HL-60 (cell line): ENCODE measurements at regions not wholly inside any gene's neighbourhood (a gene's known extent, or its start where the extent isn't known, plus 50 kb on each side); places are given as distances from the start of the nearest gene placed in this dataset.

Experiments used
- GABPA ChIP-seq: IDR thresholded peaks from 2 replicates; pipeline ENCODE4 v1.6.1; 2012; ENCODE audit warnings: low read depth
- POLR2AphosphoS5 ChIP-seq: IDR thresholded peaks from 2 replicates; pipeline ENCODE4 v1.6.1; 2012; ENCODE audit warnings: low read depth
- SPI1 ChIP-seq: IDR thresholded peaks from 2 replicates; pipeline ENCODE4 v1.6.1; 2012; ENCODE audit warnings: low read depth, mild to moderate bottlenecking, borderline replicate concordance
- TF ChIP-seq, protein P1 (sequence below): IDR thresholded peaks from one replicate; pipeline ENCODE4 v1.5.1; 2011; ENCODE audit warnings: low read length, control low read depth, inconsistent platforms; ENCODE audit not compliant: insufficient read depth
- TF ChIP-seq, protein P2 (sequence below): IDR thresholded peaks from 2 replicates; pipeline ENCODE4 v1.6.1; 2012; ENCODE audit warnings: low read depth; ENCODE audit not compliant: insufficient replicate concordance

DNA sequence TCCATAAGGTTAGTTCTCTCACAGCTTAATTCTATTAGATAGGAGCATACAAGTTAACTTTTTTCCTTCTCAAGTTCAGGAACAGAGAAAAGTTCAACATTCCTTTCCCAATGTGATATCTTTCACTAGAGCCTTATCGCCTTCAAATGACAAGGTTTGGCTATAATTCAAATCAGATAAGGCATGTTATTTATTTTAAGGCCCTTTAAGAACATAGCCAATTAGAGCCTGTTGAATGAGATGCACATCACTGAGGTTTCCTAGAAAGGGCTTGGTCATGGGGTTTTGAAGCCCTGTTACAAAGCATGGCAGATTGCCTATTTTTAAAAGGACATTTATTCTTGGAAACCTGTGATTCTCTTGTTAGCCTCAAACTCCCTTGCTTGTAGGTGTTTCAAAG, 123.4 kb downstream of the BASP1 start:
- TF ChIP-seq, protein P1, sequence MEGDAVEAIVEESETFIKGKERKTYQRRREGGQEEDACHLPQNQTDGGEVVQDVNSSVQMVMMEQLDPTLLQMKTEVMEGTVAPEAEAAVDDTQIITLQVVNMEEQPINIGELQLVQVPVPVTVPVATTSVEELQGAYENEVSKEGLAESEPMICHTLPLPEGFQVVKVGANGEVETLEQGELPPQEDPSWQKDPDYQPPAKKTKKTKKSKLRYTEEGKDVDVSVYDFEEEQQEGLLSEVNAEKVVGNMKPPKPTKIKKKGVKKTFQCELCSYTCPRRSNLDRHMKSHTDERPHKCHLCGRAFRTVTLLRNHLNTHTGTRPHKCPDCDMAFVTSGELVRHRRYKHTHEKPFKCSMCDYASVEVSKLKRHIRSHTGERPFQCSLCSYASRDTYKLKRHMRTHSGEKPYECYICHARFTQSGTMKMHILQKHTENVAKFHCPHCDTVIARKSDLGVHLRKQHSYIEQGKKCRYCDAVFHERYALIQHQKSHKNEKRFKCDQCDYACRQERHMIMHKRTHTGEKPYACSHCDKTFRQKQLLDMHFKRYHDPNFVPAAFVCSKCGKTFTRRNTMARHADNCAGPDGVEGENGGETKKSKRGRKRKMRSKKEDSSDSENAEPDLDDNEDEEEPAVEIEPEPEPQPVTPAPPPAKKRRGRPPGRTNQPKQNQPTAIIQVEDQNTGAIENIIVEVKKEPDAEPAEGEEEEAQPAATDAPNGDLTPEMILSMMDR = no peak
- TF ChIP-seq GABPA = no peak
- no peak for TF ChIP-seq POLR2AphosphoS5
- TF ChIP-seq, protein P2, sequence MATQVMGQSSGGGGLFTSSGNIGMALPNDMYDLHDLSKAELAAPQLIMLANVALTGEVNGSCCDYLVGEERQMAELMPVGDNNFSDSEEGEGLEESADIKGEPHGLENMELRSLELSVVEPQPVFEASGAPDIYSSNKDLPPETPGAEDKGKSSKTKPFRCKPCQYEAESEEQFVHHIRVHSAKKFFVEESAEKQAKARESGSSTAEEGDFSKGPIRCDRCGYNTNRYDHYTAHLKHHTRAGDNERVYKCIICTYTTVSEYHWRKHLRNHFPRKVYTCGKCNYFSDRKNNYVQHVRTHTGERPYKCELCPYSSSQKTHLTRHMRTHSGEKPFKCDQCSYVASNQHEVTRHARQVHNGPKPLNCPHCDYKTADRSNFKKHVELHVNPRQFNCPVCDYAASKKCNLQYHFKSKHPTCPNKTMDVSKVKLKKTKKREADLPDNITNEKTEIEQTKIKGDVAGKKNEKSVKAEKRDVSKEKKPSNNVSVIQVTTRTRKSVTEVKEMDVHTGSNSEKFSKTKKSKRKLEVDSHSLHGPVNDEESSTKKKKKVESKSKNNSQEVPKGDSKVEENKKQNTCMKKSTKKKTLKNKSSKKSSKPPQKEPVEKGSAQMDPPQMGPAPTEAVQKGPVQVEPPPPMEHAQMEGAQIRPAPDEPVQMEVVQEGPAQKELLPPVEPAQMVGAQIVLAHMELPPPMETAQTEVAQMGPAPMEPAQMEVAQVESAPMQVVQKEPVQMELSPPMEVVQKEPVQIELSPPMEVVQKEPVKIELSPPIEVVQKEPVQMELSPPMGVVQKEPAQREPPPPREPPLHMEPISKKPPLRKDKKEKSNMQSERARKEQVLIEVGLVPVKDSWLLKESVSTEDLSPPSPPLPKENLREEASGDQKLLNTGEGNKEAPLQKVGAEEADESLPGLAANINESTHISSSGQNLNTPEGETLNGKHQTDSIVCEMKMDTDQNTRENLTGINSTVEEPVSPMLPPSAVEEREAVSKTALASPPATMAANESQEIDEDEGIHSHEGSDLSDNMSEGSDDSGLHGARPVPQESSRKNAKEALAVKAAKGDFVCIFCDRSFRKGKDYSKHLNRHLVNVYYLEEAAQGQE = no peak
- TF ChIP-seq SPI1 = no peak
